C4-2B (cell line): ENCODE measurements at regions not wholly inside any gene's neighbourhood (a gene's known extent, or its start where the extent isn't known, plus 50 kb on each side); places are given as distances from the start of the nearest gene placed in this dataset.
"Not testable (repeated sequence)": the region's sequence is repeated elsewhere in the genome, so short reads cannot be mapped to it uniquely, and the experiment has no call there.

Experiments used
- H3K27ac ChIP-seq: fragments of 450-650 bp; 2 replicates; pipeline ENCODE4 v1.5.1; 2017
- CTCF ChIP-seq: fragments of 450-650 bp; conservative IDR thresholded peaks from 2 replicates; pipeline ENCODE4 v1.5.1; 2017; ENCODE audit warnings: mild to moderate bottlenecking
- ZFX ChIP-seq: fragments of 450-650 bp; IDR thresholded peaks from 2 replicates; pipeline ENCODE4 v1.6.1; 2017

GRCh38 chr9:22227986-22228385 is 218.6 kb upstream of the DMRTA1 start:
- TF ChIP-seq CTCF (no peak), ZFX (no peak)
- H3K27ac ChIP-seq, result no peak overlapping the region

- no peak overlapping the region for H3K27ac ChIP-seq
- TF ChIP-seq CTCF (peak; percentile 48), ZFX (no peak)
Measured at GRCh38 chr9:22228542-22228941, 218.1 kb upstream of the DMRTA1 start.

GRCh38 chr9:22229069-22229468 is 217.6 kb upstream of the DMRTA1 start:
- TF ChIP-seq ZFX (no peak), CTCF (no peak)
- H3K27ac ChIP-seq, result no peak overlapping the region

GRCh38 chr9:22231309-22231708 is 215.3 kb upstream of the DMRTA1 start:
- not testable (repeated sequence) for H3K27ac ChIP-seq

- no peak overlapping the region for H3K27ac ChIP-seq
- TF ChIP-seq CTCF, result no peak
- no peak for TF ChIP-seq ZFX
Measured at GRCh38 chr9:22232971-22233370, 213.7 kb upstream of the DMRTA1 start.

GRCh38 chr9:22237497-22238363 is 208.9 kb upstream of the DMRTA1 start:
- H3K27ac ChIP-seq, result no peak overlapping the region
- TF ChIP-seq ZFX, result no peak
- TF ChIP-seq CTCF, result no peak

GRCh38 chr9:22238809-22239684 is 207.6 kb upstream of the DMRTA1 start:
- H3K27ac ChIP-seq, result no peak overlapping the region

More at GRCh38 chr9:22238809-22239684, 207.6 kb upstream of the DMRTA1 start:
- TF ChIP-seq ZFX (no peak), CTCF (peak; percentile 76)
